ENCODE measurements at regions not wholly inside any gene's neighbourhood (a gene's known extent, or its start where the extent isn't known, plus 50 kb on each side); places are given as distances from the start of the nearest gene placed in this dataset.

DNA sequence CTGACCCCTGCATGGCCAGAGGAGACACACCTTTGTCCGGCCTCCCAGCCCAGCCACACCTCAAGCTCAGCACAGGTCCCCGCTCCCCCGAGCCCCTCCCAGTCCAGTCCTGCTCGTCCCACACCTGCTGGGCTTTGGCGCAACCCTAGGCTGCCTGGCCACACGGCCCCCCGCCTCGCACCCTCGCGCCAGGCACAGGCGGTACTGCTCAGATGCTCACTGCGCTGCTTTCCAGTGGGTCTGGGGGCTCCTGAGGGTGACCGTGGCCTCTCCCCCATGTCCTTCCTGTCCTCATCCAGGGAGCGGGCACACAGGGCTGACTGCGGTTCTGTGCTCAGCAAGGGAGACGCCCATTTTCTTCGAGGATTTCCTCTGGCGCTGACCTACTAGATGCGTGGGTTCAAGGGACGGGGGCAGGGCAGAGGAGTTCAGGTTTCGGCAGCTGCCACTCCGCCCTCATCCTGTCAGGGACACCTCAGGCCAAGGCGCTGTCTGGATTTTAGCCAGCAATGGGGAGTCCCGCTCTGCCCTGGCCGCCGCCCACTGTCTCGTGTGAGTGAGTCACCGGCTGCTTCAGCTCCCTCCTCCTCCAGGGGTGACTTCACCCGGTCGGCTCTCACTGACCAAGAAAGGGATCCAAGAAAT lies 118.0 kb upstream of the ZNF469 start (continued):
- TF ChIP-seq, protein P1, sequence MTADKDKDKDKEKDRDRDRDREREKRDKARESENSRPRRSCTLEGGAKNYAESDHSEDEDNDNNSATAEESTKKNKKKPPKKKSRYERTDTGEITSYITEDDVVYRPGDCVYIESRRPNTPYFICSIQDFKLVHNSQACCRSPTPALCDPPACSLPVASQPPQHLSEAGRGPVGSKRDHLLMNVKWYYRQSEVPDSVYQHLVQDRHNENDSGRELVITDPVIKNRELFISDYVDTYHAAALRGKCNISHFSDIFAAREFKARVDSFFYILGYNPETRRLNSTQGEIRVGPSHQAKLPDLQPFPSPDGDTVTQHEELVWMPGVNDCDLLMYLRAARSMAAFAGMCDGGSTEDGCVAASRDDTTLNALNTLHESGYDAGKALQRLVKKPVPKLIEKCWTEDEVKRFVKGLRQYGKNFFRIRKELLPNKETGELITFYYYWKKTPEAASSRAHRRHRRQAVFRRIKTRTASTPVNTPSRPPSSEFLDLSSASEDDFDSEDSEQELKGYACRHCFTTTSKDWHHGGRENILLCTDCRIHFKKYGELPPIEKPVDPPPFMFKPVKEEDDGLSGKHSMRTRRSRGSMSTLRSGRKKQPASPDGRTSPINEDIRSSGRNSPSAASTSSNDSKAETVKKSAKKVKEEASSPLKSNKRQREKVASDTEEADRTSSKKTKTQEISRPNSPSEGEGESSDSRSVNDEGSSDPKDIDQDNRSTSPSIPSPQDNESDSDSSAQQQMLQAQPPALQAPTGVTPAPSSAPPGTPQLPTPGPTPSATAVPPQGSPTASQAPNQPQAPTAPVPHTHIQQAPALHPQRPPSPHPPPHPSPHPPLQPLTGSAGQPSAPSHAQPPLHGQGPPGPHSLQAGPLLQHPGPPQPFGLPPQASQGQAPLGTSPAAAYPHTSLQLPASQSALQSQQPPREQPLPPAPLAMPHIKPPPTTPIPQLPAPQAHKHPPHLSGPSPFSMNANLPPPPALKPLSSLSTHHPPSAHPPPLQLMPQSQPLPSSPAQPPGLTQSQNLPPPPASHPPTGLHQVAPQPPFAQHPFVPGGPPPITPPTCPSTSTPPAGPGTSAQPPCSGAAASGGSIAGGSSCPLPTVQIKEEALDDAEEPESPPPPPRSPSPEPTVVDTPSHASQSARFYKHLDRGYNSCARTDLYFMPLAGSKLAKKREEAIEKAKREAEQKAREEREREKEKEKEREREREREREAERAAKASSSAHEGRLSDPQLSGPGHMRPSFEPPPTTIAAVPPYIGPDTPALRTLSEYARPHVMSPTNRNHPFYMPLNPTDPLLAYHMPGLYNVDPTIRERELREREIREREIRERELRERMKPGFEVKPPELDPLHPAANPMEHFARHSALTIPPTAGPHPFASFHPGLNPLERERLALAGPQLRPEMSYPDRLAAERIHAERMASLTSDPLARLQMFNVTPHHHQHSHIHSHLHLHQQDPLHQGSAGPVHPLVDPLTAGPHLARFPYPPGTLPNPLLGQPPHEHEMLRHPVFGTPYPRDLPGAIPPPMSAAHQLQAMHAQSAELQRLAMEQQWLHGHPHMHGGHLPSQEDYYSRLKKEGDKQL (CRISPR knock-in tag; IDR thresholded peaks at IDR 0.05; ENCODE audit: borderline replicate concordance): no peak
- TF ChIP-seq SNRNP70 (optimal IDR thresholded peaks at IDR 0.05; ENCODE audit: low read depth, low read length): no peak
- TF ChIP-seq ZNF778 (CRISPR knock-in tag; IDR thresholded peaks at IDR 0.05): no peak
- TF ChIP-seq, protein P2, sequence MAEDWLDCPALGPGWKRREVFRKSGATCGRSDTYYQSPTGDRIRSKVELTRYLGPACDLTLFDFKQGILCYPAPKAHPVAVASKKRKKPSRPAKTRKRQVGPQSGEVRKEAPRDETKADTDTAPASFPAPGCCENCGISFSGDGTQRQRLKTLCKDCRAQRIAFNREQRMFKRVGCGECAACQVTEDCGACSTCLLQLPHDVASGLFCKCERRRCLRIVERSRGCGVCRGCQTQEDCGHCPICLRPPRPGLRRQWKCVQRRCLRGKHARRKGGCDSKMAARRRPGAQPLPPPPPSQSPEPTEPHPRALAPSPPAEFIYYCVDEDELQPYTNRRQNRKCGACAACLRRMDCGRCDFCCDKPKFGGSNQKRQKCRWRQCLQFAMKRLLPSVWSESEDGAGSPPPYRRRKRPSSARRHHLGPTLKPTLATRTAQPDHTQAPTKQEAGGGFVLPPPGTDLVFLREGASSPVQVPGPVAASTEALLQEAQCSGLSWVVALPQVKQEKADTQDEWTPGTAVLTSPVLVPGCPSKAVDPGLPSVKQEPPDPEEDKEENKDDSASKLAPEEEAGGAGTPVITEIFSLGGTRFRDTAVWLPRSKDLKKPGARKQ (CRISPR knock-in tag; IDR thresholded peaks at IDR 0.05): no peak
- TF ChIP-seq, protein P3, sequence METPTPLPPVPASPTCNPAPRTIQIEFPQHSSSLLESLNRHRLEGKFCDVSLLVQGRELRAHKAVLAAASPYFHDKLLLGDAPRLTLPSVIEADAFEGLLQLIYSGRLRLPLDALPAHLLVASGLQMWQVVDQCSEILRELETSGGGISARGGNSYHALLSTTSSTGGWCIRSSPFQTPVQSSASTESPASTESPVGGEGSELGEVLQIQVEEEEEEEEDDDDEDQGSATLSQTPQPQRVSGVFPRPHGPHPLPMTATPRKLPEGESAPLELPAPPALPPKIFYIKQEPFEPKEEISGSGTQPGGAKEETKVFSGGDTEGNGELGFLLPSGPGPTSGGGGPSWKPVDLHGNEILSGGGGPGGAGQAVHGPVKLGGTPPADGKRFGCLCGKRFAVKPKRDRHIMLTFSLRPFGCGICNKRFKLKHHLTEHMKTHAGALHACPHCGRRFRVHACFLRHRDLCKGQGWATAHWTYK (CRISPR knock-in tag; IDR thresholded peaks at IDR 0.05): peak; percentile 64; the same call in 1 of the 2 replicates
- peak; percentile 73 for TF ChIP-seq CXXC5 (CRISPR knock-in tag; IDR thresholded peaks at IDR 0.05)
- peak; percentile 73 for TF ChIP-seq SMARCA4 (IDR thresholded peaks at IDR 0.05)
- TF ChIP-seq, protein P4, sequence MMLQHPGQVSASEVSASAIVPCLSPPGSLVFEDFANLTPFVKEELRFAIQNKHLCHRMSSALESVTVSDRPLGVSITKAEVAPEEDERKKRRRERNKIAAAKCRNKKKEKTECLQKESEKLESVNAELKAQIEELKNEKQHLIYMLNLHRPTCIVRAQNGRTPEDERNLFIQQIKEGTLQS (IDR thresholded peaks at IDR 0.05): peak; percentile 95
- TF ChIP-seq, protein P4 (CRISPR knock-in tag; conservative IDR thresholded peaks at IDR 0.05): 0 out of 2 replicates have a peak, but pooled peaks have one; percentile 43
- TF ChIP-seq, protein P5, sequence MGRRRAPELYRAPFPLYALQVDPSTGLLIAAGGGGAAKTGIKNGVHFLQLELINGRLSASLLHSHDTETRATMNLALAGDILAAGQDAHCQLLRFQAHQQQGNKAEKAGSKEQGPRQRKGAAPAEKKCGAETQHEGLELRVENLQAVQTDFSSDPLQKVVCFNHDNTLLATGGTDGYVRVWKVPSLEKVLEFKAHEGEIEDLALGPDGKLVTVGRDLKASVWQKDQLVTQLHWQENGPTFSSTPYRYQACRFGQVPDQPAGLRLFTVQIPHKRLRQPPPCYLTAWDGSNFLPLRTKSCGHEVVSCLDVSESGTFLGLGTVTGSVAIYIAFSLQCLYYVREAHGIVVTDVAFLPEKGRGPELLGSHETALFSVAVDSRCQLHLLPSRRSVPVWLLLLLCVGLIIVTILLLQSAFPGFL (CRISPR knock-in tag; IDR thresholded peaks at IDR 0.05): no peak
- TF ChIP-seq FOXA1 (IDR thresholded peaks at IDR 0.05; ENCODE audit: borderline replicate concordance): no peak
- TF ChIP-seq TEAD4 (IDR thresholded peaks at IDR 0.05; ENCODE audit: low read length): no peak
- no peak for TF ChIP-seq TEAD4 (CRISPR knock-in tag; IDR thresholded peaks at IDR 0.05; ENCODE audit: borderline replicate concordance)
- peak; percentile 65; the same call in 1 of the 2 replicates for TF ChIP-seq MYNN (IDR thresholded peaks at IDR 0.05)
- TF ChIP-seq MYNN (CRISPR knock-in tag; IDR thresholded peaks at IDR 0.05): no peak
- TF ChIP-seq HIVEP1 (CRISPR knock-in tag; IDR thresholded peaks at IDR 0.05): no peak
- TF ChIP-seq ZC3H8 (IDR thresholded peaks at IDR 0.05): no peak
- TF ChIP-seq DNMT1 (IDR thresholded peaks at IDR 0.05): no peak
- no peak for TF ChIP-seq E2F3 (CRISPR knock-in tag; IDR thresholded peaks at IDR 0.05)

Measured in K562 (cell line).